Mesothelial cell of epicardium (in vitro differentiated cells): ENCODE measurements at regions not wholly inside any gene's neighbourhood (a gene's known extent, or its start where the extent isn't known, plus 50 kb on each side); places are given as distances from the start of the nearest gene placed in this dataset.

Experiments
- DNase-seq, 2 experiments: peaks; one replicate each; pipeline ENCODE4 v3.0.0; 2021; ENCODE audit warnings: low spot score in 2 of 2; ENCODE audit not compliant: unreplicated experiment in 2 of 2
- H3K27ac Mint-ChIP-seq: 2 replicates; pipeline ENCODE4 v1.8.0; 2021; ENCODE audit warnings: mixed read lengths
- H3K27me3 Mint-ChIP-seq: 2 replicates; pipeline ENCODE4 v1.8.0; 2021; ENCODE audit warnings: low read depth, mixed read lengths
- H3K36me3 Mint-ChIP-seq: 2 replicates; pipeline ENCODE4 v1.8.0; 2021; ENCODE audit warnings: mixed read lengths
- H3K4me1 Mint-ChIP-seq: 2 replicates; pipeline ENCODE4 v1.8.0; 2021; ENCODE audit warnings: mixed read lengths
- H3K4me3 Mint-ChIP-seq: 2 replicates; pipeline ENCODE4 v1.8.0; 2021; ENCODE audit warnings: mild to moderate bottlenecking, moderate library complexity, mixed read lengths
- H3K9me3 Mint-ChIP-seq: 2 replicates; pipeline ENCODE4 v1.8.0; 2021; ENCODE audit warnings: mixed read lengths
- CTCF ChIP-seq: fragments of 200-600 bp; sonication (generic); IDR thresholded peaks from one replicate; pipeline ENCODE4 v1.5.0; 2021; ENCODE audit warnings: antibody characterized with exemption; ENCODE audit not compliant: unreplicated experiment

GRCh38 chr2:20120569-20121416, 69.4 kb upstream of the LAPTM4A start:
- DNase-seq = no peak
- Mint-ChIP-seq H3K4me3 (no peak overlapping the region), H3K9me3 (no peaks in the 10 kb centered on the region), H3K27me3 (no peaks in the 10 kb centered on the region), H3K36me3 (no peaks in the 10 kb centered on the region), H3K4me1 (no peaks in the 10 kb centered on the region), H3K27ac (no peak overlapping the region)
- TF ChIP-seq CTCF = no peak

GRCh38 chr2:20118051-20118450, 66.6 kb upstream of the LAPTM4A start:
- H3K27me3 Mint-ChIP-seq = no peaks in the 10 kb centered on the region
- H3K4me3 Mint-ChIP-seq = no peak overlapping the region
- no peak for TF ChIP-seq CTCF
- peaks cover 5% of the 10 kb centered on the region for H3K4me1 Mint-ChIP-seq
- no peaks in the 10 kb centered on the region for H3K36me3 Mint-ChIP-seq
- no peak for DNase-seq
- no peaks in the 10 kb centered on the region for H3K9me3 Mint-ChIP-seq
- H3K27ac Mint-ChIP-seq = no peak overlapping the region

- H3K36me3 Mint-ChIP-seq = no peaks in the 10 kb centered on the region
- peaks cover 9% of the 10 kb centered on the region for H3K4me1 Mint-ChIP-seq
- H3K4me3 Mint-ChIP-seq = no peak overlapping the region
- no peaks in the 10 kb centered on the region for H3K9me3 Mint-ChIP-seq
- H3K27me3 Mint-ChIP-seq = no peaks in the 10 kb centered on the region
- no peak overlapping the region for H3K27ac Mint-ChIP-seq
- TF ChIP-seq CTCF = no peak
- DNase-seq = no peak
Measured at GRCh38 chr2:20115902-20116301, 64.5 kb upstream of the LAPTM4A start.

- Mint-ChIP-seq H3K27me3 (no peaks in the 10 kb centered on the region), H3K9me3 (peaks cover 2% of the 10 kb centered on the region), H3K4me1 (peaks cover 10% of the 10 kb centered on the region), H3K4me3 (no peak overlapping the region), H3K36me3 (no peaks in the 10 kb centered on the region), H3K27ac (no peak overlapping the region)
- DNase-seq = no peak
- TF ChIP-seq CTCF = no peak
Measured at GRCh38 chr2:20115374-20115773, 63.9 kb upstream of the LAPTM4A start.

GRCh38 chr2:20113986-20114938, 62.8 kb upstream of the LAPTM4A start:
- no peak for DNase-seq
- no peak for TF ChIP-seq CTCF

More at GRCh38 chr2:20113986-20114938, 62.8 kb upstream of the LAPTM4A start:
- Mint-ChIP-seq H3K4me1 (peaks cover 10% of the 10 kb centered on the region), H3K4me3 (no peak overlapping the region), H3K27ac (no peak overlapping the region), H3K27me3 (no peaks in the 10 kb centered on the region), H3K36me3 (no peaks in the 10 kb centered on the region), H3K9me3 (peaks cover 3% of the 10 kb centered on the region)
